Ovary (tissue), 3 donors: ENCODE measurements at regions not wholly inside any gene's neighbourhood (a gene's known extent, or its start where the extent isn't known, plus 50 kb on each side); places are given as distances from the start of the nearest gene placed in this dataset.

Source experiments
- EP300 ChIP-seq: sonication (generic); formaldehyde crosslinking; IDR thresholded peaks from one replicate; pipeline ENCODE4 v1.6.1; 2017; ENCODE audit warnings: antibody characterized with exemption
- POLR2A ChIP-seq: fragments of 450-650 bp; IDR thresholded peaks from one replicate; pipeline ENCODE4 v1.6.1; 2017; ENCODE audit warnings: antibody characterized with exemption, mild to moderate bottlenecking, moderate library complexity
- TF ChIP-seq, protein P1 (sequence below), 3 donors: fragments of 450-650 bp in 2 of 3; fragments of 200-600 bp in 1 of 3; IDR thresholded peaks; one replicate each; pipeline versions ENCODE4 v1.5.1 to v1.8.0; 2016 to 2022; ENCODE audit warnings: antibody characterized with exemption in 3 of 3, mild to moderate bottlenecking in 1 of 3
- donor health status: DM: no; HTN: no; CAD: no.

DNA sequence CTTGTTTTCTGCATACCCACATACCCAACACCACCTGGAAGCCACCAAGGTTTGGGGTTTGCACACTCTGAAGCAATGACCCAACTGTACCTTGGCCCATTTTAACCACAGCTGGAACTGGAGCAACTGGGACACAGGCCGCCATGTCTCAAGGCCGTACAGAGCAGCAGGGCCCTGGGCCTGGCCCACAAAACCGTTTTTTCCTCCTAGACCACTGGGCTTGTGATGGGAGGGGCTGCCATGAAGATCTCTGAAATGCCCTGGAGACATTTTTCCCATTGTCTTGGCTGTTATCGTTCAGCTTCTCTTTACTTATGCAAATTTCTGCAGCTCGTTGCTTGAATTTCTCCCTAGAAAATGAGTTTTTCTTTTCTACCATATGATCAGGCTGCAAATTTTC is 96.7 kb upstream of the PLEKHA5 start:
- TF ChIP-seq, protein P1, sequence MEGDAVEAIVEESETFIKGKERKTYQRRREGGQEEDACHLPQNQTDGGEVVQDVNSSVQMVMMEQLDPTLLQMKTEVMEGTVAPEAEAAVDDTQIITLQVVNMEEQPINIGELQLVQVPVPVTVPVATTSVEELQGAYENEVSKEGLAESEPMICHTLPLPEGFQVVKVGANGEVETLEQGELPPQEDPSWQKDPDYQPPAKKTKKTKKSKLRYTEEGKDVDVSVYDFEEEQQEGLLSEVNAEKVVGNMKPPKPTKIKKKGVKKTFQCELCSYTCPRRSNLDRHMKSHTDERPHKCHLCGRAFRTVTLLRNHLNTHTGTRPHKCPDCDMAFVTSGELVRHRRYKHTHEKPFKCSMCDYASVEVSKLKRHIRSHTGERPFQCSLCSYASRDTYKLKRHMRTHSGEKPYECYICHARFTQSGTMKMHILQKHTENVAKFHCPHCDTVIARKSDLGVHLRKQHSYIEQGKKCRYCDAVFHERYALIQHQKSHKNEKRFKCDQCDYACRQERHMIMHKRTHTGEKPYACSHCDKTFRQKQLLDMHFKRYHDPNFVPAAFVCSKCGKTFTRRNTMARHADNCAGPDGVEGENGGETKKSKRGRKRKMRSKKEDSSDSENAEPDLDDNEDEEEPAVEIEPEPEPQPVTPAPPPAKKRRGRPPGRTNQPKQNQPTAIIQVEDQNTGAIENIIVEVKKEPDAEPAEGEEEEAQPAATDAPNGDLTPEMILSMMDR (IDR thresholded peaks at IDR 0.05): no peak
- TF ChIP-seq POLR2A (no peak), EP300 (no peak)
